ENCODE measurements at regions not wholly inside any gene's neighbourhood (a gene's known extent, or its start where the extent isn't known, plus 50 kb on each side); places are given as distances from the start of the nearest gene placed in this dataset.

DNA sequence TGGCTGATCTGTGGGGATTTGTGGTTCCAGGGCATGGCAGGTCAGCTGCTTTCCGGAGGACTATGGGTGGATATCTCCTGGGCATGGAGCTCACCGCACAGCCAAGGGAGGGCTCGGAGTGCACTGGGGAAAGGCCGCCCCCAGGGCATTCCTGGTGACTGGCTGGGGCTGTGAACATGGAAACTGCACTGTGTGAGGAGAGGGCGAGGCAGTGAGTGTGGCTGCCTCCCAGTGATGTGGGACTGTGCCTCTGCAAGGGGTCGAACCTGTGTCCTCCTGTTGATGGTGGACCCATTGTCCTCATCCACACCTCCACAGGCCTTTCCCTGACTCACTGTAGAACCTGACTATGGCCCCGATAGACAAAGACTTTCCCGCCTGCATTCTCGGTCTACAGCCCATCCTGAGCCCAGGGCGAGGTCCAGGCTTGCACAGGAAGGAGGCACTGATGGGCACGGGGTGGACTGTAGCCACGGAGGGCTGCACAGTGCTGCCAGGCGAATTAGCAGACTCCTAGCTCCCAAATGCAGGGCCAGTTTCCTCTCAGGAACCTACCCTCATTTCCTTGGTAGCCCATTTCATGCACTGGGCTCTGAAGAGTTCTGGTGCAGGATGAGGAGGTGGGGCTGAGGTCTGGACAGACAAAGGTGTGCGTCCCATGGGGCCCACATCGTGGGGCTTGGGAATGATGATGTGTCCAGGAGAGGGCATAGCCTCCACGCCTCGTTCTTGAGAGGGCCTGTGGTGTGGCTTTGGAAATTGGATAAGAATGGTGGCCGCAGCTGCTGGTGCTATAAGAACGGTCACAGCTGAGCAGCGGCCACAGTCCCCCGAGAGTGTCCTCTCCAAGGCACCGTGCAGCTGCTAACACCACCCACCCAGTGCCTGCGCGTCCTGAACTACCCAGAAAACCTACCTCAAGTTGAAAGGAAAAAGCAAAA is 415.1 kb downstream of the TMEM121 start:
- Histone ChIP-seq H3K9ac (replicated peaks in 1 of 4; ENCODE audit: extremely low read depth in 1 of 4, low read depth in 3 of 4, low read length in 3 of 4) (no peak overlapping the region), H3K79me1 (ENCODE audit: low read depth, low read length) (no peaks in the 10 kb centered on the region), H3K4me1 (replicated peaks in 1 of 4; ENCODE audit: control insufficient read depth in 3 of 4, insufficient read depth in 4 of 4, low read length in 3 of 4) (no peaks in the 10 kb centered on the region), H3K56ac (replicated peaks; ENCODE audit: insufficient read length, low read depth, low read length) (no peak overlapping the region), H2BK15ac (ENCODE audit: low read length) (no peak overlapping the region), H3K23me2 (ENCODE audit: low read depth, low read length) (no peaks in the 10 kb centered on the region), H3K4ac (replicated peaks; ENCODE audit: insufficient read length, low read depth, low read length) (no peak overlapping the region), H2BK12ac (ENCODE audit: low read depth, low read length) (no peak overlapping the region), H4K8ac (ENCODE audit: extremely low read depth, insufficient read depth, low read length) (no peak overlapping the region), H4K20me1 (replicated peaks in 1 of 2; ENCODE audit: control insufficient read depth in 1 of 2, insufficient read depth in 2 of 2, low read length in 2 of 2) (no peaks in the 10 kb centered on the region), H2BK120ac (replicated peaks; ENCODE audit: low read depth, low read length) (no peak overlapping the region), H4K5ac (ENCODE audit: insufficient read length, low read depth, low read length) (no peak overlapping the region), H3K18ac (ENCODE audit: extremely low read depth, low read length) (no peak overlapping the region), H3K36me3 (ENCODE audit: control insufficient read depth in 2 of 4, insufficient read depth in 4 of 4, low read length in 3 of 4) (peaks cover 0 to 2% (median 0%) of the 10 kb centered on the region in 4 experiments; a peak in 1 of 8 replicates), H3K14ac (ENCODE audit: insufficient read length) (no peak overlapping the region), H2BK20ac (ENCODE audit: low read length) (no peak overlapping the region), H4K91ac (replicated peaks; ENCODE audit: insufficient read length, low read length) (no peak overlapping the region), H3K27me3 (replicated peaks in 1 of 4; ENCODE audit: control insufficient read depth in 3 of 4, extremely low read depth in 1 of 4, insufficient read depth in 3 of 4, low read length in 3 of 4) (no peaks in the 10 kb centered on the region), H3K23ac (ENCODE audit: insufficient read length) (no peak overlapping the region), H2AK5ac (ENCODE audit: low read depth, low read length) (no peak overlapping the region), H3K79me2 (ENCODE audit: control insufficient read depth in 1 of 2, insufficient read depth in 2 of 2, low read length in 2 of 2) (no peaks in the 10 kb centered on the region), H3K9me3 (ENCODE audit: insufficient read depth in 2 of 2, low read depth in 1 of 2, low read length in 1 of 2) (peaks cover 72 to 89% of the 10 kb centered on the region in 2 experiments), H3K27ac (ENCODE audit: low read depth, low read length) (no peak overlapping the region), H3K4me2 (ENCODE audit: insufficient read depth in 1 of 2, low read depth in 2 of 2, low read length in 2 of 2) (no peak overlapping the region), H2BK5ac (ENCODE audit: low read depth, low read length) (no peak overlapping the region), H2AFZ (ENCODE audit: low read length) (no peak overlapping the region), H3K4me3 (ENCODE audit: extremely low read depth in 1 of 4, insufficient read depth in 2 of 4, low read depth in 3 of 4, low read length in 4 of 4) (no peak overlapping the region)
- ChIA-PET POLR2A (ENCODE audit: partially characterized antibody) (no interaction called here), CTCF (ENCODE audit: partially characterized antibody) (no interaction called here)
- DNase-seq (ENCODE audit: low read depth in 1 of 2, low spot score in 2 of 2) = no peak
- FAIRE-seq = no peak
- TF ChIP-seq ATF2 (IDR thresholded peaks at IDR 0.05; ENCODE audit: low read length) (no peak), RNF2 (IDR thresholded peaks at IDR 0.05; ENCODE audit: borderline replicate concordance, low read depth, low read length, missing control alignments, poor library complexity, severe bottlenecking) (no peak), CREB1 (IDR thresholded peaks at IDR 0.05) (no peak), JUND (IDR thresholded peaks at IDR 0.05; ENCODE audit: low read length) (no peak), POU5F1 (IDR thresholded peaks at IDR 0.05; ENCODE audit: low read depth, low read length) (no peak), RFX5 (IDR thresholded peaks at IDR 0.05; ENCODE audit: borderline replicate concordance, low read depth, low read length) (no peak), KDM5A (IDR thresholded peaks at IDR 0.05; ENCODE audit: low read length) (no peak), POLR2AphosphoS5 (IDR thresholded peaks at IDR 0.05; ENCODE audit: low read depth, low read length) (no peak)
- WGBS, 2 experiments (ENCODE audit: extremely low coverage in 1 of 2, insufficient coverage in 1 of 2, insufficient read length in 1 of 2, insufficient replicate concordance in 2 of 2, low coverage in 1 of 2, low lambda C conversion rate in 2 of 2, missing lambda C conversion rate in 1 of 2) = 84% methylated on average over 22 of the region's 24 CpGs; no CpG with 5 or more reads in 1 of the 2 experiments

Measured in H1 (cell line).